ENCODE measurements at regions not wholly inside any gene's neighbourhood (a gene's known extent, or its start where the extent isn't known, plus 50 kb on each side); places are given as distances from the start of the nearest gene placed in this dataset.
"Not testable (repeated sequence)": the region's sequence is repeated elsewhere in the genome, so short reads cannot be mapped to it uniquely, and the experiment has no call there.

- CTCF ChIA-PET = no interaction called here
- ATAC-seq (no peak), DNase-seq (no peak)
- Histone ChIP-seq H3K27ac (ENCODE audit: low read length) (no peak overlapping the region), H3K9ac (ENCODE audit: low read length) (no peak overlapping the region), H3K27me3 (ENCODE audit: low read length) (no peaks in the 10 kb centered on the region), H3K4me2 (ENCODE audit: low read length) (no peak overlapping the region), H3K4me3 (ENCODE audit: low read length) (no peak overlapping the region), H3F3A (ENCODE audit: low read length, unreplicated experiment) (no peaks in the 10 kb centered on the region), H2AFZ (ENCODE audit: low read length) (no peak overlapping the region), H3K79me2 (ENCODE audit: low read length) (no peaks in the 10 kb centered on the region), H3K9me3 (ENCODE audit: low read length) (no peaks in the 10 kb centered on the region), H3K4me1 (ENCODE audit: insufficient read depth, low read length) (no peaks in the 10 kb centered on the region), H3K36me3 (ENCODE audit: low read depth, low read length) (no peaks in the 10 kb centered on the region), H3K9me2 (replicated peaks; ENCODE audit: low read length) (no peaks in the 10 kb centered on the region), H4K20me1 (ENCODE audit: low read length) (no peaks in the 10 kb centered on the region)
- intact Hi-C loops (cut with micrococcal nuclease) = no loop called here
- TF ChIP-seq EZH2 (IDR thresholded peaks at IDR 0.05; ENCODE audit: low read length, unreplicated experiment) = no peak
- TF ChIP-seq EZH2phosphoT487 (IDR thresholded peaks at IDR 0.05; ENCODE audit: borderline replicate concordance, low read length) = no peak
- TF ChIP-seq CTCF (conservative IDR thresholded peaks at IDR 0.05; ENCODE audit: low read depth, low read length) = no peak
- no TSS peak for BruUV-seq (replicated peaks)
- POLR2A ChIA-PET (ENCODE audit: unreplicated experiment) = no interaction called here
Measured at GRCh38 chr3:125681146-125681545, 85.8 kb upstream of the OSBPL11 start.

DNA sequence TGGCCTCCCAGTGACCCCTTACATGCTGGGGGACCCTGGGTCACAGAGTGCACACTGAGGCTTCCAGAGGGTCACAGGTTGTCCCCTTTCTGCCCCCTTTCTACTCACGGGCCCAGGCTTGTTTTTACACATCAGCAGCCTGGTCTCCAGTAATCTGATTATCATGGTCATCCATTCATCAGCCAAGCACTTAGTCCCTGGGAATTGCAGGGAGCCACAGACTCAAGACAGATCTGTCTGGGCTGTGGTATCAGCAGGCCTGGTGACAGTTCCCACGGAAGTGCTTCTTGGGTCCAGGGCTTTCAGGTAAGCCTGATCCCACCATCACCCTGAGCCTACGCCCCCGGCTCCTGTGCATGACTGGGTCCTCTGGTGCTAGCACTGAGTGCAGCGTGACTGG, 86.6 kb upstream of the OSBPL11 start:
- DNase-seq; H3K4me1 ChIP-seq (ENCODE audit: insufficient read depth, low read length); H3K9me3 ChIP-seq (ENCODE audit: low read length); intact Hi-C loops (cut with micrococcal nuclease); H3K27ac ChIP-seq (ENCODE audit: low read length); H3K4me3 ChIP-seq (ENCODE audit: low read length); H4K20me1 ChIP-seq (ENCODE audit: low read length); H3F3A ChIP-seq (ENCODE audit: low read length, unreplicated experiment); H3K27me3 ChIP-seq (ENCODE audit: low read length); H3K9ac ChIP-seq (ENCODE audit: low read length); H3K4me2 ChIP-seq (ENCODE audit: low read length); H2AFZ ChIP-seq (ENCODE audit: low read length); H3K79me2 ChIP-seq (ENCODE audit: low read length); ATAC-seq; H3K36me3 ChIP-seq (ENCODE audit: low read depth, low read length); BruUV-seq (replicated peaks); H3K9me2 ChIP-seq (replicated peaks; ENCODE audit: low read length); CTCF ChIA-PET; POLR2A ChIA-PET (ENCODE audit: unreplicated experiment): not testable (repeated sequence)

- H3F3A ChIP-seq (ENCODE audit: low read length, unreplicated experiment); H4K20me1 ChIP-seq (ENCODE audit: low read length); H3K9me2 ChIP-seq (replicated peaks; ENCODE audit: low read length); H3K4me1 ChIP-seq (ENCODE audit: insufficient read depth, low read length); BruUV-seq (replicated peaks); H3K27me3 ChIP-seq (ENCODE audit: low read length); H3K4me3 ChIP-seq (ENCODE audit: low read length); DNase-seq; CTCF ChIA-PET; H2AFZ ChIP-seq (ENCODE audit: low read length); H3K79me2 ChIP-seq (ENCODE audit: low read length); H3K9ac ChIP-seq (ENCODE audit: low read length); H3K36me3 ChIP-seq (ENCODE audit: low read depth, low read length); H3K9me3 ChIP-seq (ENCODE audit: low read length); ATAC-seq; intact Hi-C loops (cut with micrococcal nuclease); H3K4me2 ChIP-seq (ENCODE audit: low read length); POLR2A ChIA-PET (ENCODE audit: unreplicated experiment); H3K27ac ChIP-seq (ENCODE audit: low read length): not testable (repeated sequence)
Measured at GRCh38 chr3:125682610-125683009, 87.3 kb upstream of the OSBPL11 start.

- BruUV-seq (replicated peaks) = no TSS peak
- DNase-seq (no peak), ATAC-seq (no peak)
- no peak overlapping the region for H3K9ac ChIP-seq (ENCODE audit: low read length)
- H3K79me2 ChIP-seq (ENCODE audit: low read length) = no peaks in the 10 kb centered on the region
- no peak overlapping the region for H2AFZ ChIP-seq (ENCODE audit: low read length)
- no peaks in the 10 kb centered on the region for H3F3A ChIP-seq (ENCODE audit: low read length, unreplicated experiment)
- POLR2A ChIA-PET (ENCODE audit: unreplicated experiment) = no interaction called here
- intact Hi-C loops (cut with micrococcal nuclease) = no loop called here
- H3K9me2 ChIP-seq (replicated peaks; ENCODE audit: low read length) = no peaks in the 10 kb centered on the region
- H4K20me1 ChIP-seq (ENCODE audit: low read length) = no peaks in the 10 kb centered on the region
- TF ChIP-seq EZH2phosphoT487 (IDR thresholded peaks at IDR 0.05; ENCODE audit: borderline replicate concordance, low read length) (no peak), CTCF (conservative IDR thresholded peaks at IDR 0.05; ENCODE audit: low read depth, low read length) (no peak), EZH2 (IDR thresholded peaks at IDR 0.05; ENCODE audit: low read length, unreplicated experiment) (no peak)
- H3K27ac ChIP-seq (ENCODE audit: low read length) = no peak overlapping the region
- no peaks in the 10 kb centered on the region for H3K4me1 ChIP-seq (ENCODE audit: insufficient read depth, low read length)
- no peak overlapping the region for H3K4me2 ChIP-seq (ENCODE audit: low read length)
- CTCF ChIA-PET = no interaction called here
- H3K36me3 ChIP-seq (ENCODE audit: low read depth, low read length) = no peaks in the 10 kb centered on the region
- H3K27me3 ChIP-seq (ENCODE audit: low read length) = no peaks in the 10 kb centered on the region
- H3K9me3 ChIP-seq (ENCODE audit: low read length) = no peaks in the 10 kb centered on the region
- H3K4me3 ChIP-seq (ENCODE audit: low read length) = no peak overlapping the region
Measured at GRCh38 chr3:125683067-125683829, 88.0 kb upstream of the OSBPL11 start.
